ENCODE measurements at regions not wholly inside any gene's neighbourhood (a gene's known extent, or its start where the extent isn't known, plus 50 kb on each side); places are given as distances from the start of the nearest gene placed in this dataset.

GRCh38 chr21:18759267-18759666 is 355.7 kb upstream of the TMPRSS15 start:
- CTCF ChIA-PET: no interaction called here
- intact Hi-C loops (cut with micrococcal nuclease): no loop called here
- Histone ChIP-seq H3K27me3 (ENCODE audit: control insufficient read depth in 2 of 2, insufficient read depth in 2 of 2, low read length in 2 of 2) (no peaks in the 10 kb centered on the region), H3K4me3 (ENCODE audit: low read length) (no peak overlapping the region), H3K4me1 (ENCODE audit: control insufficient read depth in 2 of 2, insufficient read depth in 2 of 2, low read length in 2 of 2) (no peaks in the 10 kb centered on the region), H3K9me3 (ENCODE audit: control insufficient read depth in 2 of 3, low read length in 3 of 3) (no peaks in the 10 kb centered on the region), H3K36me3 (ENCODE audit: control insufficient read depth in 2 of 3, insufficient read depth in 3 of 3, low read length in 3 of 3) (no peaks in the 10 kb centered on the region), H3K27ac (ENCODE audit: low read depth, low read length) (no peak overlapping the region)
- H3K36me3 Mint-ChIP-seq: peaks cover 0 to 3% (median 0%) of the 10 kb centered on the region in 5 donors
- no peaks in the 10 kb centered on the region for H3K27me3 Mint-ChIP-seq
- H3K4me3 Mint-ChIP-seq: no peak overlapping the region
- ATAC-seq (no peak), DNase-seq (no peak)
- H3K9me3 Mint-ChIP-seq: peaks cover 0 to 19% (median 4%) of the 10 kb centered on the region in 11 donors
- no peaks in the 10 kb centered on the region for H3K4me1 Mint-ChIP-seq
- no peak overlapping the region for H3K27ac Mint-ChIP-seq
- POLR2A ChIA-PET: no interaction called here

GRCh38 chr21:18759751-18760161 is 356.2 kb upstream of the TMPRSS15 start:
- H3K4me3 ChIP-seq (ENCODE audit: low read length): no peak overlapping the region
- DNase-seq (no peak), ATAC-seq (no peak)
- no peaks in the 10 kb centered on the region for H3K27me3 Mint-ChIP-seq
- H3K9me3 Mint-ChIP-seq: peaks cover 0 to 18% (median 4%) of the 10 kb centered on the region in 11 donors
- intact Hi-C loops (cut with micrococcal nuclease): no loop called here
- no peaks in the 10 kb centered on the region for H3K36me3 ChIP-seq (ENCODE audit: control insufficient read depth in 2 of 3, insufficient read depth in 3 of 3, low read length in 3 of 3)
- no peaks in the 10 kb centered on the region for H3K9me3 ChIP-seq (ENCODE audit: control insufficient read depth in 2 of 3, low read length in 3 of 3)
- H3K4me1 Mint-ChIP-seq: no peaks in the 10 kb centered on the region
- H3K36me3 Mint-ChIP-seq: peaks cover 0 to 3% (median 0%) of the 10 kb centered on the region in 5 donors
- POLR2A ChIA-PET: no interaction called here
- CTCF ChIA-PET: no interaction called here
- no peak overlapping the region for H3K4me3 Mint-ChIP-seq
- no peak overlapping the region for H3K27ac Mint-ChIP-seq
- no peaks in the 10 kb centered on the region for H3K27me3 ChIP-seq (ENCODE audit: control insufficient read depth in 2 of 2, insufficient read depth in 2 of 2, low read length in 2 of 2)
- no peaks in the 10 kb centered on the region for H3K4me1 ChIP-seq (ENCODE audit: control insufficient read depth in 2 of 2, insufficient read depth in 2 of 2, low read length in 2 of 2)
- no peak overlapping the region for H3K27ac ChIP-seq (ENCODE audit: low read depth, low read length)

GRCh38 chr21:18760247-18760646 is 356.7 kb upstream of the TMPRSS15 start:
- Histone ChIP-seq H3K9me3 (ENCODE audit: control insufficient read depth in 2 of 3, low read length in 3 of 3) (no peaks in the 10 kb centered on the region), H3K27me3 (ENCODE audit: control insufficient read depth in 2 of 2, insufficient read depth in 2 of 2, low read length in 2 of 2) (no peaks in the 10 kb centered on the region), H3K36me3 (ENCODE audit: control insufficient read depth in 2 of 3, insufficient read depth in 3 of 3, low read length in 3 of 3) (no peaks in the 10 kb centered on the region), H3K4me3 (ENCODE audit: low read length) (no peak overlapping the region), H3K27ac (ENCODE audit: low read depth, low read length) (no peak overlapping the region), H3K4me1 (ENCODE audit: control insufficient read depth in 2 of 2, insufficient read depth in 2 of 2, low read length in 2 of 2) (no peaks in the 10 kb centered on the region)
- ChIA-PET CTCF (no interaction called here), POLR2A (no interaction called here)
- ATAC-seq: no peak
- Mint-ChIP-seq H3K4me3 (no peak overlapping the region), H3K36me3 (peaks cover 0 to 3% (median 0%) of the 10 kb centered on the region in 5 donors), H3K9me3 (peaks cover 0 to 17% (median 4%) of the 10 kb centered on the region in 11 donors), H3K4me1 (no peaks in the 10 kb centered on the region), H3K27ac (no peak overlapping the region), H3K27me3 (no peaks in the 10 kb centered on the region)
- DNase-seq: no peak
- intact Hi-C loops (cut with micrococcal nuclease): no loop called here

- H3K4me3 Mint-ChIP-seq: no peak overlapping the region
Observed at GRCh38 chr21:18764720-18765119, 361.1 kb upstream of the TMPRSS15 start.

GRCh38 chr21:18769599-18769998 is 366.0 kb upstream of the TMPRSS15 start:
- ATAC-seq (no peak), DNase-seq (no peak)
- H3K4me1 ChIP-seq (ENCODE audit: control insufficient read depth in 2 of 2, insufficient read depth in 2 of 2, low read length in 2 of 2): no peaks in the 10 kb centered on the region
- Mint-ChIP-seq H3K27me3 (no peaks in the 10 kb centered on the region), H3K27ac (no peak overlapping the region), H3K9me3 (peaks cover 0 to 15% (median 4%) of the 10 kb centered on the region in 11 donors), H3K4me1 (no peaks in the 10 kb centered on the region), H3K4me3 (no peak overlapping the region), H3K36me3 (no peaks in the 10 kb centered on the region)
- no peak overlapping the region for H3K27ac ChIP-seq (ENCODE audit: low read depth, low read length)
- CTCF ChIA-PET: interaction anchor here (0.6 kb wide), 1 partner anchor 16 kb away, joined by 3 read pairs; no protein-coding TSS in a partner anchor
- H3K9me3 ChIP-seq (ENCODE audit: control insufficient read depth in 2 of 3, low read length in 3 of 3): no peaks in the 10 kb centered on the region
- intact Hi-C loops (cut with micrococcal nuclease): no loop called here
- no peak overlapping the region for H3K4me3 ChIP-seq (ENCODE audit: low read length)
- POLR2A ChIA-PET: no interaction called here
- H3K36me3 ChIP-seq (ENCODE audit: control insufficient read depth in 2 of 3, insufficient read depth in 3 of 3, low read length in 3 of 3): no peaks in the 10 kb centered on the region
- H3K27me3 ChIP-seq (ENCODE audit: control insufficient read depth in 2 of 2, insufficient read depth in 2 of 2, low read length in 2 of 2): no peaks in the 10 kb centered on the region

More at GRCh38 chr21:18764720-18765119, 361.1 kb upstream of the TMPRSS15 start:
- Histone ChIP-seq H3K9me3 (ENCODE audit: control insufficient read depth in 2 of 3, low read length in 3 of 3) (no peaks in the 10 kb centered on the region), H3K4me3 (ENCODE audit: low read length) (no peak overlapping the region), H3K36me3 (ENCODE audit: control insufficient read depth in 2 of 3, insufficient read depth in 3 of 3, low read length in 3 of 3) (no peaks in the 10 kb centered on the region), H3K27ac (ENCODE audit: low read depth, low read length) (no peak overlapping the region), H3K27me3 (ENCODE audit: control insufficient read depth in 2 of 2, insufficient read depth in 2 of 2, low read length in 2 of 2) (no peaks in the 10 kb centered on the region), H3K4me1 (ENCODE audit: control insufficient read depth in 2 of 2, insufficient read depth in 2 of 2, low read length in 2 of 2) (no peaks in the 10 kb centered on the region)
- H3K27ac Mint-ChIP-seq: no peak overlapping the region
- no peaks in the 10 kb centered on the region for H3K27me3 Mint-ChIP-seq
- POLR2A ChIA-PET: no interaction called here
- CTCF ChIA-PET: no interaction called here
- H3K9me3 Mint-ChIP-seq: peaks cover 0 to 11% (median 5%) of the 10 kb centered on the region in 11 donors
- no peak for DNase-seq
- no peaks in the 10 kb centered on the region for H3K36me3 Mint-ChIP-seq
- H3K4me1 Mint-ChIP-seq: no peaks in the 10 kb centered on the region
- intact Hi-C loops (cut with micrococcal nuclease): no loop called here
- no peak for ATAC-seq

- no peak overlapping the region for H3K4me3 Mint-ChIP-seq
- H3K4me1 Mint-ChIP-seq: no peaks in the 10 kb centered on the region
- ATAC-seq: no peak
- no peaks in the 10 kb centered on the region for H3K27me3 ChIP-seq (ENCODE audit: control insufficient read depth in 2 of 2, insufficient read depth in 2 of 2, low read length in 2 of 2)
- no peaks in the 10 kb centered on the region for H3K9me3 ChIP-seq (ENCODE audit: control insufficient read depth in 2 of 3, low read length in 3 of 3)
- H3K4me1 ChIP-seq (ENCODE audit: control insufficient read depth in 2 of 2, insufficient read depth in 2 of 2, low read length in 2 of 2): no peaks in the 10 kb centered on the region
- intact Hi-C loops (cut with micrococcal nuclease): no loop called here
- H3K27me3 Mint-ChIP-seq: no peaks in the 10 kb centered on the region
- no peaks in the 10 kb centered on the region for H3K36me3 Mint-ChIP-seq
- CTCF ChIA-PET: no interaction called here
- POLR2A ChIA-PET: no interaction called here
- H3K9me3 Mint-ChIP-seq: peaks cover 0 to 10% (median 0%) of the 10 kb centered on the region in 11 donors
- H3K27ac Mint-ChIP-seq: no peak overlapping the region
- DNase-seq: no peak
- no peak overlapping the region for H3K27ac ChIP-seq (ENCODE audit: low read depth, low read length)
- no peaks in the 10 kb centered on the region for H3K36me3 ChIP-seq (ENCODE audit: control insufficient read depth in 2 of 3, insufficient read depth in 3 of 3, low read length in 3 of 3)
- no peak overlapping the region for H3K4me3 ChIP-seq (ENCODE audit: low read length)
Observed at GRCh38 chr21:18771845-18772380, 368.3 kb upstream of the TMPRSS15 start.

GRCh38 chr21:18772404-18772803 is 368.8 kb upstream of the TMPRSS15 start:
- intact Hi-C loops (cut with micrococcal nuclease): no loop called here
- no peak overlapping the region for H3K4me3 Mint-ChIP-seq

More at GRCh38 chr21:18772404-18772803, 368.8 kb upstream of the TMPRSS15 start:
- Histone ChIP-seq H3K27ac (ENCODE audit: low read depth, low read length) (no peak overlapping the region), H3K27me3 (ENCODE audit: control insufficient read depth in 2 of 2, insufficient read depth in 2 of 2, low read length in 2 of 2) (no peaks in the 10 kb centered on the region), H3K36me3 (ENCODE audit: control insufficient read depth in 2 of 3, insufficient read depth in 3 of 3, low read length in 3 of 3) (no peaks in the 10 kb centered on the region), H3K4me1 (ENCODE audit: control insufficient read depth in 2 of 2, insufficient read depth in 2 of 2, low read length in 2 of 2) (no peaks in the 10 kb centered on the region), H3K9me3 (ENCODE audit: control insufficient read depth in 2 of 3, low read length in 3 of 3) (no peaks in the 10 kb centered on the region), H3K4me3 (ENCODE audit: low read length) (no peak overlapping the region)
- no peaks in the 10 kb centered on the region for H3K27me3 Mint-ChIP-seq
- H3K4me1 Mint-ChIP-seq: no peaks in the 10 kb centered on the region
- POLR2A ChIA-PET: no interaction called here
- DNase-seq: no peak
- H3K9me3 Mint-ChIP-seq: peaks cover 0 to 10% (median 0%) of the 10 kb centered on the region in 11 donors
- no peak overlapping the region for H3K27ac Mint-ChIP-seq
- no peaks in the 10 kb centered on the region for H3K36me3 Mint-ChIP-seq
- no peak for ATAC-seq
- CTCF ChIA-PET: no interaction called here
